Right lung (tissue), 2 donors: ENCODE measurements at regions not wholly inside any gene's neighbourhood (a gene's known extent, or its start where the extent isn't known, plus 50 kb on each side); places are given as distances from the start of the nearest gene placed in this dataset.
"Not testable (repeated sequence)": the region's sequence is repeated elsewhere in the genome, so short reads cannot be mapped to it uniquely, and the experiment has no call there.

Experiments
- DNase-seq, 2 donors: peaks; one replicate each; pipeline ENCODE4 v3.0.0-alpha.2; 2013

GRCh38 chr1:238466459-238466858 is 575.7 kb upstream of the ZP4 start:
- DNase-seq: no peak

- no peak for DNase-seq
These were observed 574.7 kb upstream of the ZP4 start for GRCh38 chr1:238465449-238465848.

GRCh38 chr1:238458899-238459298 is 568.2 kb upstream of the ZP4 start:
- DNase-seq: no peak

- no peak for DNase-seq
These were observed 566.9 kb upstream of the ZP4 start for GRCh38 chr1:238457610-238458009.

- peak; percentile 4 to 8 for DNase-seq
These were observed 561.1 kb upstream of the ZP4 start for GRCh38 chr1:238451781-238452310.

GRCh38 chr1:238450976-238451375 is 560.3 kb upstream of the ZP4 start:
- no peak for DNase-seq

- DNase-seq: no peak
These were observed 553.0 kb upstream of the ZP4 start for GRCh38 chr1:238443687-238444086.

GRCh38 chr1:238439511-238439910 is 548.8 kb upstream of the ZP4 start:
- DNase-seq: no peak

GRCh38 chr1:238438311-238439270 is 547.9 kb upstream of the ZP4 start:
- DNase-seq: no peak

GRCh38 chr1:238429703-238430102 is 539.0 kb upstream of the ZP4 start:
- not testable (repeated sequence) for DNase-seq

- no peak for DNase-seq
These were observed 528.5 kb upstream of the ZP4 start for GRCh38 chr1:238419209-238419608.

- no peak for DNase-seq
These were observed 519.2 kb upstream of the ZP4 start for GRCh38 chr1:238409932-238410331.

GRCh38 chr1:238409191-238409850 is 518.6 kb upstream of the ZP4 start:
- no peak for DNase-seq

GRCh38 chr1:238408737-238409136 is 518.0 kb upstream of the ZP4 start:
- no peak for DNase-seq

- DNase-seq: no peak
These were observed 515.6 kb upstream of the ZP4 start for GRCh38 chr1:238406098-238406860.

- no peak for DNase-seq
These were observed 514.2 kb upstream of the ZP4 start for GRCh38 chr1:238404921-238405320.

- no peak for DNase-seq
These were observed 513.8 kb upstream of the ZP4 start for GRCh38 chr1:238404481-238404880.

- no peak for DNase-seq
These were observed 510.4 kb upstream of the ZP4 start for GRCh38 chr1:238401144-238401543.

- DNase-seq: no peak
These were observed 508.8 kb upstream of the ZP4 start for GRCh38 chr1:238399558-238399957.

- DNase-seq: no peak
These were observed 505.4 kb upstream of the ZP4 start for GRCh38 chr1:238396140-238396539.

- DNase-seq: no peak
These were observed 493.7 kb upstream of the ZP4 start for GRCh38 chr1:238384381-238384780.

- no peak for DNase-seq
These were observed 489.4 kb upstream of the ZP4 start for GRCh38 chr1:238380167-238380566.
